ENCODE measurements at regions not wholly inside any gene's neighbourhood (a gene's known extent, or its start where the extent isn't known, plus 50 kb on each side); places are given as distances from the start of the nearest gene placed in this dataset.

DNA sequence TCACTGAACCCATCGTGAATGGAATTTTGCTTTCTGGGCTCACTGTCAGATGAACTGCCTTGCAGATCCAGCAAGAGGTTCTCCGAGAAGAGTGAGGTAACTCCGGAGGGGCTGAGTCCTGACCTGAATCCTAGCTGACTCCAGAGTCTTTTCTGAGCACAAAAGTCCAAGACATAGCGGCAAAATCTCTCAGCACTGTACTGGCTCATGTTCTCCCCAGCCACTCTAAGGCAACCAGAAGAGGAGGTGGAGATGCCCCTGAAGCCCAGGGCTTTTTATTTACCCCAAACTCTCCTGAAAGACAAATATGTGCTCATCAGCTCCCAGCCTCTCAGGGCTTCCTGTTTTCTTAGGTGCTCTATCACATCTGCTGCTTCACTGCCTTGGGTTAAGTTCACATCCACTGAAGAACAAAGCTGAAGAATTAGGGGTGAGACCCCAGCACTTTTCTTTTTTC, 221.8 kb downstream of the MREG start:
- no peak for TF ChIP-seq EZH2phosphoT487 (IDR thresholded peaks at IDR 0.05; ENCODE audit: borderline replicate concordance)
- TF ChIP-seq, protein P1, sequence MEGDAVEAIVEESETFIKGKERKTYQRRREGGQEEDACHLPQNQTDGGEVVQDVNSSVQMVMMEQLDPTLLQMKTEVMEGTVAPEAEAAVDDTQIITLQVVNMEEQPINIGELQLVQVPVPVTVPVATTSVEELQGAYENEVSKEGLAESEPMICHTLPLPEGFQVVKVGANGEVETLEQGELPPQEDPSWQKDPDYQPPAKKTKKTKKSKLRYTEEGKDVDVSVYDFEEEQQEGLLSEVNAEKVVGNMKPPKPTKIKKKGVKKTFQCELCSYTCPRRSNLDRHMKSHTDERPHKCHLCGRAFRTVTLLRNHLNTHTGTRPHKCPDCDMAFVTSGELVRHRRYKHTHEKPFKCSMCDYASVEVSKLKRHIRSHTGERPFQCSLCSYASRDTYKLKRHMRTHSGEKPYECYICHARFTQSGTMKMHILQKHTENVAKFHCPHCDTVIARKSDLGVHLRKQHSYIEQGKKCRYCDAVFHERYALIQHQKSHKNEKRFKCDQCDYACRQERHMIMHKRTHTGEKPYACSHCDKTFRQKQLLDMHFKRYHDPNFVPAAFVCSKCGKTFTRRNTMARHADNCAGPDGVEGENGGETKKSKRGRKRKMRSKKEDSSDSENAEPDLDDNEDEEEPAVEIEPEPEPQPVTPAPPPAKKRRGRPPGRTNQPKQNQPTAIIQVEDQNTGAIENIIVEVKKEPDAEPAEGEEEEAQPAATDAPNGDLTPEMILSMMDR (conservative IDR thresholded peaks at IDR 0.05; ENCODE audit: low read length) = no peak
